Body of pancreas (tissue), 4 donors: ENCODE measurements at regions not wholly inside any gene's neighbourhood (a gene's known extent, or its start where the extent isn't known, plus 50 kb on each side); places are given as distances from the start of the nearest gene placed in this dataset.

ENCODE experiments used
- ATAC-seq: fragments of 150-250 bp; one replicate; pipeline ENCODE4 v1.9.1; 2016
- DNase-seq, 4 donors: peaks; one replicate each; pipeline ENCODE4 v3.0.0-alpha.2; 2019
- H3K27ac ChIP-seq, 4 donors: fragments of 200-600 bp; sonication (generic); 1 replicate in 3 of 4; 2 replicates in 1 of 4; pipeline versions ENCODE4 v1.5.1 to v1.6.1; 2016 to 2019; ENCODE audit warnings: mild to moderate bottlenecking in 1 of 4, mixed read lengths in 1 of 4, moderate library complexity in 1 of 4
- H3K27me3 ChIP-seq, 2 donors: fragments of 200-600 bp; sonication (generic); one replicate each; pipeline ENCODE4 v1.6.0; 2016; ENCODE audit warnings: mild to moderate bottlenecking in 1 of 2
- H3K36me3 ChIP-seq, 2 donors: fragments of 200-600 bp; sonication (generic); replicated peaks in 1 of 2; 2 replicates each; pipeline ENCODE4 v1.5.1; 2016; ENCODE audit warnings: low read depth in 2 of 2; ENCODE audit not compliant: insufficient read depth in 1 of 2
- H3K4me1 ChIP-seq: fragments of 200-600 bp; sonication (generic); one replicate; pipeline ENCODE4 v1.6.0; 2016
- H3K4me3 ChIP-seq, 2 donors: fragments of 200-600 bp; sonication (generic); 1 replicate in 1 of 2; 2 replicates in 1 of 2; pipeline ENCODE4 v1.5.1; 2016 to 2019
- H3K9me3 ChIP-seq, 3 donors: fragments of 200-600 bp; sonication (generic); 1 replicate in 2 of 3; 2 replicates in 1 of 3; pipeline ENCODE4 v1.5.1; 2016
- POLR2A ChIP-seq, 3 donors: fragments of 450-650 bp; IDR thresholded peaks; one replicate each; pipeline ENCODE4 v1.6.1; 2016; ENCODE audit warnings: antibody characterized with exemption in 3 of 3, mild to moderate bottlenecking in 2 of 3
- WGBS, 2 donors: methylation state at CpG; one replicate each; pipeline ENCODE4 v1.1.5; 2017; 5-methylcytosine and 5-hydroxymethylcytosine counted together
- intact Hi-C: fragments of 100-400 bp; cut with DNase I; formaldehyde crosslinking; loops from one replicate; pipeline ENCODE4 v1.15.1; 2023
- TF ChIP-seq, protein P1 (sequence below), 7 experiments: fragments of 450-650 bp in 4 of 7; fragments of 200-600 bp in 3 of 7; sonication (generic) in 3 of 7; IDR thresholded peaks; one replicate each; pipeline ENCODE4 v1.5.1; 2016 to 2019; ENCODE audit warnings: antibody characterized with exemption in 7 of 7

DNA sequence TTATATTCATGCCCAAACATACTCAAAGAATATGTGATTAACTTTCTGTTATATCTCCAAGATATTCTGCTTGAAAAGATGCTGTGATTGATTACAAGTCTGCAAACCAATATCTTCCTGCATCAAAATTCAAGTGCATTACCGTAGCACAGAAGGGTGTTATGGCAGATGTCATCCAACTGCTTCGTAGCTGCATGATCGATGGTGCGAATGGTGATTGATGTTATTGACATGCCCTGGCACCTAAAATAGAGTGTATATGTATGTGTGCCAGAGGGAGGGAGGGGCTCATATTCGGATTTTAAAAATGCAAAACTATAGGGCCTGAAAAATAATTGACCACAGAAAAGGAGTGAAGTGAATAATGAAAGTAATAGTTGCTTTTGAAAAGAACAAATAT lies 882.1 kb upstream of the NUDT12 start:
- no peak overlapping the region for H3K4me3 ChIP-seq
- TF ChIP-seq, protein P1, sequence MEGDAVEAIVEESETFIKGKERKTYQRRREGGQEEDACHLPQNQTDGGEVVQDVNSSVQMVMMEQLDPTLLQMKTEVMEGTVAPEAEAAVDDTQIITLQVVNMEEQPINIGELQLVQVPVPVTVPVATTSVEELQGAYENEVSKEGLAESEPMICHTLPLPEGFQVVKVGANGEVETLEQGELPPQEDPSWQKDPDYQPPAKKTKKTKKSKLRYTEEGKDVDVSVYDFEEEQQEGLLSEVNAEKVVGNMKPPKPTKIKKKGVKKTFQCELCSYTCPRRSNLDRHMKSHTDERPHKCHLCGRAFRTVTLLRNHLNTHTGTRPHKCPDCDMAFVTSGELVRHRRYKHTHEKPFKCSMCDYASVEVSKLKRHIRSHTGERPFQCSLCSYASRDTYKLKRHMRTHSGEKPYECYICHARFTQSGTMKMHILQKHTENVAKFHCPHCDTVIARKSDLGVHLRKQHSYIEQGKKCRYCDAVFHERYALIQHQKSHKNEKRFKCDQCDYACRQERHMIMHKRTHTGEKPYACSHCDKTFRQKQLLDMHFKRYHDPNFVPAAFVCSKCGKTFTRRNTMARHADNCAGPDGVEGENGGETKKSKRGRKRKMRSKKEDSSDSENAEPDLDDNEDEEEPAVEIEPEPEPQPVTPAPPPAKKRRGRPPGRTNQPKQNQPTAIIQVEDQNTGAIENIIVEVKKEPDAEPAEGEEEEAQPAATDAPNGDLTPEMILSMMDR (IDR thresholded peaks at IDR 0.05): no peak
- TF ChIP-seq POLR2A (IDR thresholded peaks at IDR 0.05): no peak
- DNase-seq (no peak), ATAC-seq (no peak)
- H3K27me3 ChIP-seq: no peaks in the 10 kb centered on the region
- intact Hi-C loops: no loop called here
- H3K4me1 ChIP-seq: no peaks in the 10 kb centered on the region
- H3K36me3 ChIP-seq: no peaks in the 10 kb centered on the region
- no peaks in the 10 kb centered on the region for H3K9me3 ChIP-seq
- 77 to 81% methylated on average over 5 of the region's 5 CpGs for WGBS, 2 donors
- H3K27ac ChIP-seq: no peak overlapping the region

DNA sequence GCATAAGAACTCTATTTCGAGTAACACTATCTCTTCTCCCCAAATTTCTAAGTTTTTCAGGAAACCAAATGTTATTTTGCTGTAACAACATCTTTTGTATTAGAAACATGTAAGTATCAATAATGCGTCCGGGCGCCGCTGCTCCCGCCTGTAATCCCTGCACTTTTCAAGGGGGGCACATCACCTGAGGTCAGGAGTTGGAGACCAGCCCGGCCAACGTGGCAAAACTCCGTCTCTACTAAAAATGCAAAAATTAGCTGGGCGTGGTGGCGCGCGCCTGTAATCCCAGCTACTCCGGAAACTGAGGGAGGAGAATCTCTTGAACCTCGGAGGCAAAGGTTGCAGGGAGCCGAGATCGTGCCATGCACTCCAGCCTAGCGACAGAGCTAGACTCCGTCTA lies 881.1 kb upstream of the NUDT12 start:
- no peaks in the 10 kb centered on the region for H3K36me3 ChIP-seq
- DNase-seq: no peak
- TF ChIP-seq, protein P1 (IDR thresholded peaks at IDR 0.05): no peak
- TF ChIP-seq POLR2A (IDR thresholded peaks at IDR 0.05): no peak

DNA sequence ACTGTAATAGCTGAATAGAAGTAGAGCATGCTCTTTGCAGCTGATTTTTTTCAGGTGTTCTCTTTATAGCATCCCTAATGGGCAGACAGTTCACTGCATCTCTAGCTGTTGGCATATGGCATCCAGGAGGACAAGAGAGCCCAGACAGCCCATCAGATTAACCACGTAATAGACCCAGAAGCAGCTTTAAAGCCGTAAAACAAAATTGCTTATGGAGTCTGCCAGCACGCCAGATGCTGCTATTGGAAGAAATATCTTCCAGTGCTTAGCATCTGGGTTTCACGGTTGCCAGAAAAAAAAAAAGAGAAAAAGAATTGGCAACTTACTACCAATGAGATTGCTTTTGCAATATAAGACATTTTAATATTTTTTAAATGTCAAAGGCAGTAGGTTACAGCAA lies 869.4 kb upstream of the NUDT12 start:
- no peaks in the 10 kb centered on the region for H3K4me1 ChIP-seq
- H3K9me3 ChIP-seq: no peaks in the 10 kb centered on the region
- DNase-seq (no peak), ATAC-seq (no peak)
- no peaks in the 10 kb centered on the region for H3K36me3 ChIP-seq
- TF ChIP-seq, protein P1 (IDR thresholded peaks at IDR 0.05): no peak
- no peak for TF ChIP-seq POLR2A (IDR thresholded peaks at IDR 0.05)
- 49 to 57% methylated on average over 4 of the region's 4 CpGs for WGBS, 2 donors
- H3K27me3 ChIP-seq: no peaks in the 10 kb centered on the region
- H3K4me3 ChIP-seq: no peak overlapping the region
- no peak overlapping the region for H3K27ac ChIP-seq
- intact Hi-C loops: no loop called here

More for the DNA sequence above, 881.1 kb upstream of the NUDT12 start:
- ATAC-seq: no peak
- Histone ChIP-seq H3K9me3 (no peaks in the 10 kb centered on the region), H3K27me3 (no peaks in the 10 kb centered on the region), H3K27ac (no peak overlapping the region), H3K4me1 (no peaks in the 10 kb centered on the region), H3K4me3 (no peak overlapping the region)
- intact Hi-C loops: no loop called here
- 88 to 94% methylated on average over 19 of the region's 19 CpGs for WGBS, 2 donors

DNA sequence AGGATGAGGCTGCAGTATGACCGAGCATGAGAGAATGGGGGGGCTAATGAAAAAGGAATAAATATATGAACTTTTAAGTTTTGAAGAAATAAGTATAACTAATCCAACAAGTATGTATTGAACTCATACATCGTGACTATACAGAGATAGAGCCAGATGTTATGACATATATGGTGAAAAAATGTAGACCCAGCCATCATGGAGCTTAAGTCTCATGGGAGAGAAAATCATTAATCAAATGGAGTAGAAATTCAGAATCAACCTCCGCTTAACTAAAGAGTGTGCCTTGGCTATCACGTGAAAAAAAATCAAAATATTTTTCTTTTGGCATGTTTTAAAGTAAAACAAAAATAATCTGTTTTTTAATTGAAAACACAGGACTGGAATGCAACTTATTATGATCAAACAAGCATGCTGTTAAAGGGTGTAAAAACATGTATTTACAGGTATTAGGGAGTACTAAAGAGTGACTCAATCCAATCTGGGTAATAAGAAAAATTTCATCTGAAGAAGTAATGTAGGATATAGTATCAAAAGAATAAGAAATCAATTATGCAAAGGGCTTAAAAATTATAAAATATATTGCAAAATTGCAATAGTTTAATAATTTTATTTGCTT lies 868.5 kb upstream of the NUDT12 start:
- DNase-seq (no peak), ATAC-seq (no peak)
- no peak for TF ChIP-seq POLR2A (IDR thresholded peaks at IDR 0.05)
- TF ChIP-seq, protein P1 (IDR thresholded peaks at IDR 0.05): no peak
- no peak overlapping the region for H3K27ac ChIP-seq
- 68 to 77% methylated on average over 4 of the region's 4 CpGs for WGBS, 2 donors
- no peaks in the 10 kb centered on the region for H3K36me3 ChIP-seq
- no peak overlapping the region for H3K4me3 ChIP-seq
- intact Hi-C loops: no loop called here
- no peaks in the 10 kb centered on the region for H3K4me1 ChIP-seq
- no peaks in the 10 kb centered on the region for H3K27me3 ChIP-seq
- H3K9me3 ChIP-seq: no peaks in the 10 kb centered on the region

DNA sequence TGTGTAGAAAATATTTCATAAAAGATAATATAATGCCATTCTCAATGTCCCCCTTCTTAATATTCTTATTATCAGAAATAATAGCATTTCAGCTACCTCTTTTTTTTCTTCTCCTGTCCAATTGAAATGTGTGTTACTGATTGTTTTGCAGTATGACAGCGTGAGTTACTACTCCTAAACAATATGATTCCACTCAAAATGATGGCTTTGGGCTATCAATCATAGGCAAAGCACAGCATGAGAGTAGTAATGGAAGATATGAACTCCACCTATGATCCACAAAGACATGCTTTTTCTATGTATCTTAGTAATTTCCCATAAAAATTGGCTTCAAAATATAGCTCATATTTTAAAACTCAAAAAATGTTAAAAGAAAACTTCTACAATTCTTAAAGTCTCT lies 867.3 kb upstream of the NUDT12 start:
- TF ChIP-seq, protein P1 (IDR thresholded peaks at IDR 0.05): no peak
- Histone ChIP-seq H3K4me3 (no peak overlapping the region), H3K4me1 (no peaks in the 10 kb centered on the region), H3K27ac (no peak overlapping the region), H3K36me3 (no peaks in the 10 kb centered on the region), H3K9me3 (no peaks in the 10 kb centered on the region), H3K27me3 (no peaks in the 10 kb centered on the region)
- ATAC-seq (no peak), DNase-seq (no peak)
- intact Hi-C loops: no loop called here
- 79 to 85% methylated on average over 1 of the region's 1 CpG for WGBS, 2 donors
